ENCODE measurements at regions not wholly inside any gene's neighbourhood (a gene's known extent, or its start where the extent isn't known, plus 50 kb on each side); places are given as distances from the start of the nearest gene placed in this dataset.
"Not testable (repeated sequence)": the region's sequence is repeated elsewhere in the genome, so short reads cannot be mapped to it uniquely, and the experiment has no call there.

DNA sequence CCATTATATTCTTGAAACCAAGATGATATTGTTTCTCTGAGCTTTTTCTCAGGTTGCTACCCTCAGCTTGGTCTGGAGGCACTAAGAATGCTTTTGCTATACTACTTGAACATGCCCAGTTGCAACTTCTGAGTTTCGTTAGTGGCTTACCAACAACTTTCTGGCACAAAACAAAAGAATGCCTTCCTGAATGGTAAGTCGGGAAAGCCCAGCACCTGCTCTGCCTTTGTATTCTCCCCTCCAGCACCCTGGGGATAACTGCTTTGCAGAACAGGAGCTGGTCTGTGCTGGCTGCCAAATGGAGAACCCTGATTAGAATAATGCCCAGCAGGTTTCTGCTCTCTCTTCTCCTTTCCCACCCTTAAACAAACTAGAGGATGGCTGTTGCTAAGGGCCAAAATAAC lies 149.3 kb downstream of the TGFB2 start:
- no peak for DNase-seq (ENCODE audit: low read depth)

DNA sequence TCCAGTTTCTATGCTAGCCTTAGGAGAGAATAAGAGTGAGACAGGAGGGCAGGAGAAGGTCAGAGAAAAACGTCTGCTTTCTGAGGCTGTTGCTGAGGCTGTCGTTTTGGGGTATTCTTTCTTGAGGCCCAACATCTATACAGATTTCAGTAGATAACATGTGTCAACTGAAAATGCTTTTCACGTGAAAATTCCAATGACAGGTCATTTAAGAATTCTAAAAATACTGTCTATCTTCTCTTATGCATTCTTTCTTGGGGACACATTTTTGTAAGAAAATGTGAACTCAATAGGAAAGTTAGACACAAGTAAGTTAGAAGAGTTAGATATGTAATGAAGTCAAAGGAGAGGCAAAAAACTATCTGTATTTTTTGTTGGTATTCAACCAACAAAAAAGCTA lies 150.8 kb downstream of the TGFB2 start:
- DNase-seq (ENCODE audit: low read depth) = no peak

DNA sequence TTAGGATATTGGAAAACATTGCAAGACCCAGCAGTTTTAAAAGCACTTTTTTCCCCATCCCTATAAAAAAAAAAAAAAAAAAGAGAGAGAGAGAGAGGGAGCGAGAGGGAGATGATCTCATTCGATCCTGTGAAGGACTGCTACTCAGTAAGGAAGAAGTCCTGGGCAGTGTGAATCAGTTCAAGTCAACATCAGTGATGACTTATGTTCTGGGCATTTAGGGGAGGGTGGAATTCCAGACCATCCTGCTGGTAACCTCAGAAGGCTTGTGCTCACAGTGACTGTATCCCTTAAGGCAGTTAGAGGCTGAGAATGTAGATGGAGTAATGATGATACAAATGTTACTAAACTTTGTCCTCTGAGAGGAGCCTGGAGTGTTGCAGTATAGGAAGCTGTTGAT lies 151.4 kb downstream of the TGFB2 start:
- DNase-seq (ENCODE audit: low read depth) = peak; percentile 95

DNA sequence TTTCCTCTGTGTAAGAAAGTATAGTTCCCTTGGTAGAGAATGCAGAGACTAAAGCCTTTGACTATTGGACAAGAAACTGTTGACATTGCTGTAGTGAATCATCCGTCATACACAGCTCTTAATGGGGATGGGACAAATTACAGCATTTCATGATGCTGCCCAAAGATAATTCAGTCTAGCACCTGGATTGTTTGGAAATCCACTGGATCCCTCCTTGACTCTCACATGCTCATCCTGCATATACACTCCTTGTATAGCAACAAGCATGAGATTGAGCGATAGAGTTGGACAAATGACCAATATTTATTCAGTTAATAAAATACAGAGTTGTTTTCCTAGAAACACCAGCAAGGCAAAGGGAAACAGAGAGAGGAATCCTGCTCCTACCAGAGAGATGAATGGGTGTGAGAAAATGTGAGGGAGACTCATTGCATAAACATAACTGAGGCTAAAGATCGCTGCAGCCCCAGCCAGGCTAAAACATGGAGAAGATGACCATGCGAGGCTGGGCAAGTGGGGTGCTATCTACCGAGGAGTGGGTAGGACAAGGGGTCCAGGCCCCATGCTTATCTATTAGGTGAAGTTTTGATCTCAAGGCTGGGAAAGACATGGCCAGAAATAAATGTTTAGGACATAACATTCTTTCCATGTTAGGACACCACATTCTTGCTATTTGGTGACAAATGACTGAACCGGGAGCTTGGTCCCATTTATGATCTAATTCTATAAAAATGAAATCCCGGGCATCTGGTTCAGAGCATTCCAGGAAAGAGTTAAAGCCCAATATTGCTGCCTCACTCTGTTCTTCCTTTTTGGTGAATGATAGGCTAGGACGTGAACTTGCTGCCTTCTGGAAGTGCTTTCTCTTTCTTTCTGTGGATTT lies 153.2 kb downstream of the TGFB2 start:
- peak; percentile 76 for DNase-seq (ENCODE audit: low read depth)

DNA sequence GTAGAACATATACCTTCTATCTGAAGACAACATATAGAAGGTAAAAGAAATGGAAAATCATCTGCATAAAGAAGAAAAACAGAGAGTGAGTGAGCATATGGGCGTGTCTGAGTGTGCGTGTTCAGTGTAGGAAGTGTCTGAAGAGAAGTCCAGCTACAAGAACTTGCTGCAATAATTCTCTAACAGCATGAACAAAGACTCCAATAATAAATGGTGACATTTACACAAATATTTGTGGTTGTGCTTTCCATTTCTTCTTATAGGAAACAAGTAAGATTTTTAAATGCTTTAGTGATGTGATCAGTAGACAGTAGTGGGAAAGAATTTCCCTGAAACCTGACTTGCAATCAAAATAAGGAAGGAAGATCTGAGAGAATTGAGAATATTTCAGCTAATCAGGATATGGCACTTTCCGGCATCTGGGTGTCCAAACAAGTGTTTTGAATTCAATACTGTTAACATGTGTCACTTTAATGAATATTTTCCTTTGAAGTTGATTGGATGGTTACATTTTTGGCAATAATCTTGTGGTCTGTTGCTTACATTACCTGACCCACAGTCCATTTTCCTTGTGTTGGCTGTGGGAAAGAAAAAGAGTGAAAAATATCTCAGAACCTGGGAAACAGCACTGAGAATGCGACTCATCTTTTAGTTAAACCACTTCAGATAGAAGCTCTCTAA lies 154.0 kb downstream of the TGFB2 start:
- peak; percentile 68 for DNase-seq (ENCODE audit: low read depth)

DNA sequence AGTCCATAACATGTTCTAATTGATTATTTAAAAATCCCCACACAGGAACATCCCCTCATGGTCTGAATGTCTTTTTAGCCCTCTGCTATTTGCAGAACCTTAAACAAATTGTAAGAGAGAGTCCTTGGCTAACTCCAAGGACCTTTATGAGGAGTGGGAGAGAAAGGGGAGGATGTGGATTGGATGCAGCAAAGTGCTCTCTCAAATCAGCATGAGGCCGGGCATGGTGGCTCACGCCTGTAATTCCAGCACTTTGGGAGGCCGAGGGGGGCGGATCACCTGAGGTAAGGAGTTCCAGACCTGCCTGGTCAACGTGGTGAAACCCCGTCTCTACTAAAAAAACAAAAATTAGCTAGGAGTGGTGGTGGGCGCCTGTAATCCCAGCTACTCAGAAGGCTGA lies 154.8 kb downstream of the TGFB2 start:
- DNase-seq (ENCODE audit: low read depth) = no peak

DNA sequence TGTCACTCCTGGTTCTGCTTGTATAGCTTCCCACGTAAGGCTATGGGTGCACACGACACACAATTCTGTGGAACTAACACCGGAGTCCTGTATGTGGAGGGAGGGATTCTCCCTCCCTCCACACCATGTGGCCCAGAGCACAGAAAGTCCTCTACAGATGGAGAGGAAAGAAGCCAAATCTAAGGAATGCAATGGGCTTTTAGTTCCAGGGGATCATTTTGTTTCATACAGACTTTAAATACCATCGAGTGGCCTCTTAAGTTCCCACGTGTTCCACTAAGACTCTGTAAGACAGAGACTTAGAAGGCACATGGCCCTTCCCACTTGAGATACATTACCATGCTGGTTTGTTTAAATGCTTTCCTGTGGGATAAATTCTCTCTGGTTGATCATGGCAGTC lies 156.0 kb downstream of the TGFB2 start:
- DNase-seq (ENCODE audit: low read depth) = no peak

DNA sequence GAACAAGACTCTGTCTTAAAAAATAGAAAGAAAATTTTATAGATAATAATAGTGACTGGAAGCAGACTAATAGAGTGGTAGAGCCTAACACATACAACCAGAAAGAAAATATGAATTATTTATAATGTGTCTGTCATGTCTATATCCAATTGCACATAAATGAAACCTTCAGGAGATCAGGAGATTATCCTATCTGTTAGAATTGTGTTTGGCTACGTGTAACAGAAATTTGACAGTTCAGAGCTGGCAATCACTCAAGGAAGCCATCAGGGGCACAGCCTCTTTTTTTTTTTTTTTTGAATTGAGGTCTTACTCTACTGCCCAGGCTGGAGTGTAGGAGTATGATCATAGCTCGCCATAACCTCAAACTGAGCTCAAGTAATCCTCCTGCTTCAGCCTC lies 157.2 kb downstream of the TGFB2 start:
- DNase-seq (ENCODE audit: low read depth) = no peak

DNA sequence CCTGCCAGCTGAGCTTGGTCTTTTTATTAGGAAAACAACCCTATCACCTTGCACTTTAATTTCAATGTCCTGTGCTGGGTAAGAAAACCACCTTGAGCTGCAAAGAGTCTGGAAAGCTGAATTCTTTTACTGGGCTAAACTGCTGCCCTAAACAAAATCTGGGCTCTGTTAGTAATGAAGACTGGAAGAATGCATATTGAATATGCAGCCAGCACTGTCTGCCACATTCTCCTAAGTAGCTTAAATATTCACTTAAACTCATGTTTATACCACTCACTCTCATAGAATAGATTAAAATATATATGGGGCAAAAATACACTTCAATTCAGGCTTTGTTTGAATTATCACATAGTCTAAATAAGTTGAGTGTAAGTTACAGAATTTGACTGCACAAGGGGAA lies 158.0 kb downstream of the TGFB2 start:
- no peak for DNase-seq (ENCODE audit: low read depth)

DNA sequence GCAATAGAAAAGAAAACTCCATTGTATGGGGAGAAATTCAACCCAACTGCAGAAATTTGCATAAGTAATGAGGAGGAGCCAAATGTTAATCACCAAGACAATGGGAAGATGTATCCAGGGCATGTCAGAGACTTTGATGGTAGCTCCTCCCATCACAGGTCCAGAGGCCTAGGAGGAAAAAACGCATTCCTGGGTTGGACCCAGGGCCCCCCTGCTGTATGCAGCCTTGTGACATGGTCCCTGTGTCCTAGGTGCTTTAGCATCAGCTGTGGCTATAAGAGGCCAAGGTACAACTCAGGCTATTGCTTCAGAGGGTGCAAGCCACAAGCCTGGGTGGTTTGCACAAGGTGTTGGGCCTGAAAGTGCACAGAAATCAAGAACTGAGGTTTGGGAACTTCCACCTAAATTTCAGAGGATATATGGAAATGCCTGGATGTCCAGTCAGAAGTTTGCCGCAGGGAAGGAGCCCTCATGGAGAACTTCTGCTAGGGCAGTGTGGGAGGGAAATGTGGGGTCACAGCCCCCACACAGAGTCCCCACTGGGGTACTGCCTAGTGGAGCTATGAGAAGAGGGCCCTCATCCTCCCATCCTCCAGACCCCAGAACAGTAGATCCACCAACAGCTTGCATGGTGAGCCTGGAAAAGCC lies 162.3 kb downstream of the TGFB2 start:
- DNase-seq (ENCODE audit: low read depth) = no peak

DNA sequence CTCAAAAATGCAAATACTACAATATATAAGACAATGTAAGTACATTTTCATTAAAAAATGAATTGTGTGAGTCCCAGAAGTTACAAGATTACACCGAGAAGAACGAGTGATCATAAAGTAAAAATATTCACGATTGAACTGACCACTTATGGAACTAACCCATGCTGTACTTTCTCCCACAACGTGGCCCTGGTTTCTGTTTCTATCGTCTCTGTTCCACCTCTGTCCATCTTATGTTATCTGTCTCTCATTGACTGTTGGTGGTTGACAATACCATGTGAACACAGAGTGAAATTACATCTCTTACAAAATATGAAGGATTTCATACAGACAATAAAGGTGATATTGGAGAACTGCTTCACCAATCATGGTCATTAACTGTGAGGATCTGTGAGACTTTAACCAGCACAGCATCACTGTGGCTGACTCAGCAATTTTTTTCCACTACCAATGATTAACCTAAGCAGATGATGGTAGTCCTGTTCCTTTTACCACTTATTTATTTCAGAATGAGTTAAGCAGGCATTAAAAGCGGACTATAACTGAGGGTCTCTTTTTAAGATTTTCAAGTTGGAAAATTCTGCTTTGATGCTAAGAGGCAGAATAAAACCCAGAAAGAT lies 165.1 kb downstream of the TGFB2 start:
- no peak for DNase-seq (ENCODE audit: low read depth)

DNA sequence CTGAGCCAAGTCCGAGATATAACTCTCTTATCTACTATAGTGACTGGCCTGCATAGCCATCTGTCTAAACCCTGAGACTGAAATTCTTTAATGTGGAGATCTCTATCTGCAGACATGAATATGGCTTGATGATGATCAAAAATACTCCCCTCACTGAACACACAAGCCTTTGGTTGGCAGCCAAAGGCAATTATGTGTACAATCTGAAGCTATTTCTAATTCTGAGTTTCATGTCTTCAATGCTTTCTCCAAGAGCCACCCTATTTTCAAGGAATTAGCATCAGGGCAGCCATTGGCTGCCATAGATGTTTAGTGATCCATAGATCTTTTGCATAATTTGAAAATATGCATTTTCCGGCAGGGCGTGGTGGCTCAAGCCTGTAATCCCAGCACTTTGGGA lies 168.2 kb downstream of the TGFB2 start:
- no peak for DNase-seq (ENCODE audit: low read depth)

DNA sequence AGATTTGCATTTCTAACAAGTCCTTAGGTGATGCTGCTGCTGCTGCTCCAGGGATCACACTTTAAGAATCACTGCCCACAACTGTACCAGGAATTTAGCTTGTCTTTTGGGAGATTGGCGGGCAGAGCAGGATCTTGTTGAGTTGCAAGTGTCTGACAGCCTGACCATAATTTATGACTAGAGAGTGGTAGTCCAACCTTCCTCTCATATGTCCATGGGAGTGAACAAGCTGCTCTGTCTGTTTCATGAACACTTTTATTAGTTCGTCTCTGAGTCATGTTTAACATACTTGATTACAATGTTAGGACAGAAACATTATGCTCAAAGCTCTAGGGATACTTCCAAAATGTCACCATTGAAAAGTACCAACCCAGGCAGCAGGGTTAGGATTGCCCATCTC lies 169.6 kb downstream of the TGFB2 start:
- no peak for DNase-seq (ENCODE audit: low read depth)

DNA sequence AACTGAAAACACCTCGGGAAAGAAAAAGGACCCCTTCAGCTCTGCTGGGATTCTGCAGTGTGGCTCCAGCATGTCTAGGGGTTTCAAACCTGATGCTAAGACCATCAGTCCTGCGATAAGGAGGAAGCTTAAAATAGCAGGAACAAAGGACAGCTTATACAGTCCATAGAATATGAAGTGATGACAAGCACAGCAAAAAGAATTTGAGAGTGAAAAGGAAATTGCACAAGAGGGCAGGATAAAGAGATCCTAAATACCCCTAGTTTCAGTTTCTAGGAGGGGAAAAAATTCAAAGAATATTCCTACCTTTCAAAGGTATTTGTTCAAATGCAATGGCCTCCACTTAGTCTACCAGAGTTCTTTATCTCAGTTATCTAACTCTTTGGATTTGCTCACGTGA lies 171.4 kb downstream of the TGFB2 start:
- no peak for DNase-seq (ENCODE audit: low read depth)

DNA sequence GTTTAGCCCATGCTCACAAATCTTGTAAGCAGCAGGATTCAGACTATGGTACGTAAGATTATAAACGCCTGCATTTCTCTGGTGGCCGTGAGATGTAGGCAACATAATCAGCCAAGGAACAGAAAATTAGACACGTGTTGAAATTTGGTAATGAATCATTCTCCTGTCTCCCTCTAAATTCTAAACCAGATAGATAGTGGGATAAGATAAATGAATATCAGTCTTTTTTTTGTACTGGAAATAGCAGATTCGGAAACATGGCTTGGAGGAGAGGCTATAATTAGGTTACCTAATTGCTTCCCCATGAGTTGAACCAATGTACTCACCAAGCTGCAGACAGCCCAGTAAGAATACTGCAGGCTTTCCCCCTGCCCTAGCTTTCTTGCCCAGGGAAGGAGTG lies 172.3 kb downstream of the TGFB2 start:
- no peak for DNase-seq (ENCODE audit: low read depth)

DNA sequence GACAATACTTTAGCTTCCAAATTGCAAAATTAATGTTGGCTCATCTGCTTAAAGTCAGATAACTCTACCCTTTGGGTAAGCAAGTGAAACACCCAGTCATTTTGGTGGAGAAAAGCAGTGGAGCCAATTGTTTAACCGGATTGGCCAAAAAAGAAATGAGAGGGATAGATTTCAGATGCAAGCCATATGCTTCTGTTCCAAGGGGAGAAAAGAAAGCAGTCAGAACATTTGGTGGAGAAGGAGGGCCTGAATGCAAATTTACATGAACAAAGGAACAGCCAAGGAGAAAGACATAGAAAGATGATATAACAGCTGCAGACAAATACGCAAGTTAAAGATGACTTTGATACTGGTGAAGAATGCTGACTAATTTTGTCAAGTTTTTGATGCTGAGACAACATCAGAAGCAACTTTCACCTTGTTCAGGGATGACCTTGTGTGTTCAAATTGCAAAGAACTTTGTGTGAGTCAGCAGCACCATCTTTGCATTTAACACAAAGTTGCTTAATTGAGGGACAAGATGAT lies 173.1 kb downstream of the TGFB2 start:
- DNase-seq (ENCODE audit: low read depth) = no peak

DNA sequence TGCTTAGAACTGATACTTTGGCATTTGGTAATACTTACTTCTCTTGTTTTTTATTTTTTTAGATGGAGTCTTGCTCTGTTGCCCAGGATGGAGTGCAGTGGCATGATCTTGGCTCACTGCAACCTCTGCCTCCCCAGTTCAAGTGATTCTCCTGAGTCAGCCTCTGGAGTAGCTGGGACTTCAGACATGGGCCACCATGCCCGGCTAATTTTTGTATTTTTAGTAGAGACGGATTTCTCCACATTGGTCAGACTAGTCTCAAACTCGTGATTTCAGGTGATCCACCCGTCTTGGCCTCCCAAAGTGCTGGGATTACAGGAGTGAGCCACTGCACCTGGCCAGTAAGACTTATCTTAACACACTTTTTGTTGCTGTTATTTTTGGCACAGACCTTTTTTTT lies 175.5 kb downstream of the TGFB2 start:
- DNase-seq (ENCODE audit: low read depth) = not testable (repeated sequence)

DNA sequence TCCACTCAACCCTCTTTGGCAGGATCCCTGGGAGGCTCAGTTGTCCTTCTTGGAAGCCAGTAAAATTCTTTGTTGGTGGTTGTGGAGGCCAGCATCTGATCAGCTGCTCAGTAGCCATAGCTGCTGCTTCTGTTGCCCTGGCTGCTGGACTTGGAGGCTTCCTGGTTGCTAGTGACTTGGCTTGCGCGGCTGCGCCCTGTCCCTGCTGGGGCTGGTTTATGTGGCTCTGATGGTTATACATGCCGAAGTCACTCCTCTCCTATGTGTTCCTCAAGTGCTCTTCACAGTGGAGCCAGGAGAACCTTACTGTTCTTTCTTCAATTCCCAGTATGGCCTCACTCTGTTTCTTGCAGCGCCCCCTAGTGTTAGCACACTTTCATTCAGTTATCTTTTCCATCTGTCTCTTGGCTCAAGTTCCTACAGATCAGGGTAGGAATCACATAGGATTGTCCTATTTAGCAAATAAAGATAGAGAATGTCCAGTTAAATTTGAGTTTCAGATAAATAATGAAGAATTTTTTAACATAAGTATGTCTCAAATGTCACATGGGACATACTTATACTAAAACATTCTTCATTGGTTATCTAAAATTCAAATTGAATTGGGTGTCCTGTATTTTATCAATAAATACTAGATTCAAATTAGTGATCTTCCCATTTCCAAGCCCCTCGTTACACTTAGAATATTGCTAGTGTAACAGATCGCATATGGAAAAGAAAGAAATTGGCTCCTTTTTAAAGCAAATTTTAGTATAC lies 176.5 kb downstream of the TGFB2 start:
- DNase-seq (ENCODE audit: low read depth) = no peak

DNA sequence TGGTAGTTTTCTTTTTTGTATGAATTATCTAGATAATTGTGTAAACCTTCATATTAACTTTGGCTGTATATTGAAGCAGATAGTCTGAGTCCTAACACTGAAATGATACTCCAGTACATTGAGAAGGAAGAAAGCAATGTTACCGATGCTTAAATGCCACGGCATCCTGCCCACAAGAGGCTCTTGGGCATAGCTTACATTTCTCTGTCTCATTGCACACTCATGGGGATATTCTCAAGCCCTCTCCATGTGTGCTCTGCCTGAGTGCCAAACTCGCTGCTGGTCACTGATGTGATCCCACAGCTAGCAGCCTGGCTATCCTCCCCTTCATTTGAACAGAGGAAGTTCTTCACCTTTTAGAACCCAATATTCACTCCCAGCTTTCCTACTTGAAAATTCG lies 179.4 kb downstream of the TGFB2 start:
- no peak for DNase-seq (ENCODE audit: low read depth)

DNA sequence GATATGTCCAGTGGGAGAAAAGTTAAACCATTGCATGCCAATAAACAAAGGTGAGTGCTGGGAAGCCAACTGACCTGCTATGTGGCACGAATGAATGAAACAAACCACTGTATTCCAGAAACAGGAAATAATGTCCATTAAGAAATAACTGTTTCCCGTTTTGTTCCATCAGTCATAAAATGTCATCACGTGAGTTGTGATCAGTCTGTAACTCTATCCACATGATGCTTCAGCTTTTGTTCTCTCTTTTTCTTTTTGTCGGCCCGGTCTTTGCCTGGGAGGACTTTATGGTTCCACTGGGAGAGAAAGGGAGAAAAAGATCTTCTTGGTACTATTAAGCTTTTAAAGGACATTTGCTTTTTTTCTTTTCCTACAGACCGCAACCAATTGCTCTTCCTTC lies 179.9 kb downstream of the TGFB2 start:
- no peak for DNase-seq (ENCODE audit: low read depth)

DNA sequence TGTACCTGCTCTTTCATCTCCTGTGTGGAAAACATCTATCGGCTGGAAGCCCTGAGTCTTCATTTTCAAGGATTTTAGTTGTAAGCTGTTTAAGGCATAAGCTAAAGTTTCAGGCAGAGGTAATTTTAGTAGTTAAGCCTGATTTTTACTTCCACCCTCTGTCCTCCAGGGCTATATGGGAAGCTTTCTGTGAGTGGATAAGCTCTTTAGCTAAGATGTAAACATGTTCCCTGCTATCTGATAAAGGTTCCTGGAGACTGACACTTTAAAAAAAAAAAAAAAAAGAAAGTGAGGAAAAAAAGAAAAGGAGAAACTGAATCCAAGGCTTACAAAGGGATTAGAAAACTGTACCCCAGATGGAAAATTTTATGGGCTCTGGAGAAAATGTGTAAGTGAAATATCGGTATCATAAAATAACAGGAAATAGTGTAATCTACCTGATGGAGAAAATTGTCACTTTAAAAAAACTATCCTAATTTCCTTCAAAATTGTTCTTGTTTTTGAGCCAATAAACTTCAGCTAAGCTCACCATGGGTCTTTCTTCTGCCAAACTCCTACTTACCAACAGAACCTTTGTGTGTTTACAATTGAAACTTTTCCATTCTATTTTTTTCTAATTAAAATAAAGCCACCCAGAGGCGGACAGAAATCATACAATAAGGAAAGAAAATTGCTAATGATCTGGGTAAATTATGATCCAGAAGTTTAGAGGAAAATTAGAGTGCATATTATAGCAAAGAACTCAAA lies 180.5 kb downstream of the TGFB2 start:
- no peak for DNase-seq (ENCODE audit: low read depth)
